A549 (cell line): ENCODE measurements at regions not wholly inside any gene's neighbourhood (a gene's known extent, or its start where the extent isn't known, plus 50 kb on each side); places are given as distances from the start of the nearest gene placed in this dataset.

Experiments
- BHLHE40 ChIP-seq: IDR thresholded peaks from 2 replicates; pipeline ENCODE4 v1.6.1; 2012; ENCODE audit warnings: low read depth, low read length, inconsistent platforms
- CTCF ChIP-seq: fragments of >200 bp; sonication (Bioruptor Twin); formaldehyde crosslinking; IDR thresholded peaks from 3 replicates; pipeline ENCODE4 v1.5.1; 2016
- ESRRA ChIP-seq: fragments of 150-350 bp; IDR thresholded peaks from 2 replicates; pipeline ENCODE4 v1.6.1; 2014; ENCODE audit warnings: mild to moderate bottlenecking, low read length, borderline replicate concordance
- REST ChIP-seq: fragments of 200-600 bp; sonication (generic); IDR thresholded peaks from 2 replicates; pipeline ENCODE4 v1.6.1; 2016; ENCODE audit warnings: antibody characterized with exemption, mild to moderate bottlenecking, moderate library complexity
- SREBF2 ChIP-seq: fragments of 450-650 bp; IDR thresholded peaks from 2 replicates; pipeline ENCODE4 v1.6.1; 2014; ENCODE audit warnings: mild to moderate bottlenecking, moderate library complexity
- TF ChIP-seq, protein P1 (sequence below): fragments of >200 bp; sonication (Bioruptor Twin); formaldehyde crosslinking; IDR thresholded peaks from 2 replicates; pipeline ENCODE4 v1.6.1; 2016

DNA sequence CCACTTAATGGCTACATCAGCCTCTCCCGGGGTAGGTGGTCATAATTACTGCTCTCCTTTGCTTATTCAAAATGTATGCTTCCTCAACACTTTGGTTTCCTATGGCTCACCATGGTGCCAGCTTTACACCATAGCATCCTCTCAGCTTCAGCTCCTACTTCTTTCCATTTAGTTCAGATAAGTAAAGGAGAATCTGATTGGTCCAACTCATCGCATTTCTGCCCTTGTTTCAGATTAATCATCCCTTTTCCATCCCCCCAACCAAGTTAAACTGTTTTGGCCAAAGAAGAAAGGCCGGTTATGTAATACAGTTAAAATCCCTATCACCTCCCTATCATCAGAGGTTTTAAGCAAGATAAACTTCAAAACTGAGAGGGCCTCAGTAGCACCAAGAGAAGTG is 130.5 kb downstream of the CETN3 start:
- TF ChIP-seq ESRRA (no peak), REST (no peak), CTCF (no peak), BHLHE40 (no peak), SREBF2 (no peak)
- TF ChIP-seq, protein P1, sequence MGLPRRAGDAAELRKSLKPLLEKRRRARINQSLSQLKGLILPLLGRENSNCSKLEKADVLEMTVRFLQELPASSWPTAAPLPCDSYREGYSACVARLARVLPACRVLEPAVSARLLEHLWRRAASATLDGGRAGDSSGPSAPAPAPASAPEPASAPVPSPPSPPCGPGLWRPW: no peak
